ENCODE measurements at regions not wholly inside any gene's neighbourhood (a gene's known extent, or its start where the extent isn't known, plus 50 kb on each side); places are given as distances from the start of the nearest gene placed in this dataset.

DNA sequence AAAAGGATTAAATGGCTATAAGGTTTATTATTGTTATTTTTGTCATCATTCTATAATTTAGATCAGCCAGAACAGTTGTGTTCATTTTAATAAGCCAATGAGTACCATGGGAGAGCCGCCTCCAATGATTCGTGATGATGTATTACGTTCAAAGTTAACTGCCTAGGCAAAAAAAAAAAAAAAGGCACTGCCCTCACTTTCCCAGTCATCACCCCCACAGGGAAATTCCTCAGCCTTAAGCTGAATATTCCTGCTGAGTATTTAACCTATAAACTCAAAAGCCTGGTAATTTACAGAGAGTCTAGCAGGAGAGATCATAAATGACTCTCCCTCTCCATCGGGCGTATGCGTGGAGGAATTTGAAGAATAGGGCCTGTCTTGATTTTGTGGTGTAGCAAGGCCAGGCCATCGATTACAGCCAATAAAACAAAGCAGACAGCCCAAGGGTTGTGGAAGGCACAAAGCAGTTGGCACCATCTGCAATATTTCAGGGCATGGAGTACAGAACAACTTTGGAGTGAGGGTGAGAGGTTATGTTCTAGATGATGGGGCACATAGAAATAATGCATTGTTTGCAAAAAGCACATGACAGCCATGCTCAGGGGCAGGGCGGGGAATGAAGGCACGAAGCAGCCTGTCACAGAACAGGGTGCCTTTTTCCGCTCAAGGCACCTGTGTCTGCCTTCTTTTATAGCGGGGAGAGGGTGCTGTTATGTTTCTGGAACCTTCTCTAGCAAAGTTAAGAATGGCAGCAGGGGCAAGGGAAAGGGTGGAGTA is 138.2 kb upstream of the DTNBP1 start:
- intact Hi-C loops (cut with DNase I; ENCODE audit: low total_unique reads), result no loop called here
- no peak overlapping the region for H3K27ac ChIP-seq
- TF ChIP-seq POLR2A (IDR thresholded peaks at IDR 0.05), result no peak
- TF ChIP-seq, protein P1, sequence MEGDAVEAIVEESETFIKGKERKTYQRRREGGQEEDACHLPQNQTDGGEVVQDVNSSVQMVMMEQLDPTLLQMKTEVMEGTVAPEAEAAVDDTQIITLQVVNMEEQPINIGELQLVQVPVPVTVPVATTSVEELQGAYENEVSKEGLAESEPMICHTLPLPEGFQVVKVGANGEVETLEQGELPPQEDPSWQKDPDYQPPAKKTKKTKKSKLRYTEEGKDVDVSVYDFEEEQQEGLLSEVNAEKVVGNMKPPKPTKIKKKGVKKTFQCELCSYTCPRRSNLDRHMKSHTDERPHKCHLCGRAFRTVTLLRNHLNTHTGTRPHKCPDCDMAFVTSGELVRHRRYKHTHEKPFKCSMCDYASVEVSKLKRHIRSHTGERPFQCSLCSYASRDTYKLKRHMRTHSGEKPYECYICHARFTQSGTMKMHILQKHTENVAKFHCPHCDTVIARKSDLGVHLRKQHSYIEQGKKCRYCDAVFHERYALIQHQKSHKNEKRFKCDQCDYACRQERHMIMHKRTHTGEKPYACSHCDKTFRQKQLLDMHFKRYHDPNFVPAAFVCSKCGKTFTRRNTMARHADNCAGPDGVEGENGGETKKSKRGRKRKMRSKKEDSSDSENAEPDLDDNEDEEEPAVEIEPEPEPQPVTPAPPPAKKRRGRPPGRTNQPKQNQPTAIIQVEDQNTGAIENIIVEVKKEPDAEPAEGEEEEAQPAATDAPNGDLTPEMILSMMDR (IDR thresholded peaks at IDR 0.05), result no peak
- DNase-seq, result no peak
- no peaks in the 10 kb centered on the region for H3K9me3 ChIP-seq
- no peak overlapping the region for H3K4me3 ChIP-seq
- no peaks in the 10 kb centered on the region for H3K36me3 ChIP-seq
- H3K27me3 ChIP-seq, result no peaks in the 10 kb centered on the region
- H3K4me1 ChIP-seq, result no peaks in the 10 kb centered on the region

DNA sequence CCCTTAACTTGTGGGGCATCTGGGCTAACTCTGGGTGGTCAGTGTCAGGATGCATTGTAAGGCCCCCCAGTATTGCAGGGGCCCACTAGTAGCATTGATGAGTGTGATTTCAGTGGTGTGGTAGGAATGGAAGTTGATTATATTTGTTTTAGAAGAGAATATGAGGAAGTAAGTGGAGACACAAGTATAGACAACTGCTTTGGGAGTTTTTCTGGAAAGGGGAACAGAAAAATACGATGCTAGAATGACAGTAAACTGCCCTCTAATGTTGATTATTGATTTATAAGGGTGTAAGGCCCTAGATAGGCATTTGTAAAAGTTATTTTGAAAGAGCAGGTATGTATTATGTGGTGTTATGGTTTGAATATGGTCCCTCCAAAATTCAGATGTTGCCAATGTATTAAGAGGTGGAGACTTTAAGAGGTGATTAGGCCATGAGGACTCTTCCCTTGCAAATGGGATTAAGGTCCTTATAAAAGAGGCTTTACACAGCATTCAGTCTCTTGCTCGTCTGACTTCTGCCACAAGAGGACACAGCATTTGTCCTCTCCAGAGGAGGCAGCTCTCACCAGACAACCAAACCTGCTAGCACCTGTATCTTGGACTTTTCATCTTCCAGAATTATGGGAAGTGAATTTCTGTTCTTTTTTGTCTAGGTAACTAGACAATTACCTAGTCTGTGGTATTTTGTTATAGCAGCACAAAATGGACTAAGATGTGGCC is 135.9 kb upstream of the DTNBP1 start:
- Histone ChIP-seq H3K36me3 (no peaks in the 10 kb centered on the region), H3K9me3 (no peaks in the 10 kb centered on the region), H3K27me3 (no peaks in the 10 kb centered on the region), H3K4me1 (no peaks in the 10 kb centered on the region), H3K27ac (no peak overlapping the region), H3K4me3 (no peak overlapping the region)
- intact Hi-C loops (cut with DNase I; ENCODE audit: low total_unique reads), result no loop called here
- no peak for TF ChIP-seq POLR2A (IDR thresholded peaks at IDR 0.05)
- TF ChIP-seq, protein P1 (IDR thresholded peaks at IDR 0.05), result no peak
- DNase-seq, result no peak

DNA sequence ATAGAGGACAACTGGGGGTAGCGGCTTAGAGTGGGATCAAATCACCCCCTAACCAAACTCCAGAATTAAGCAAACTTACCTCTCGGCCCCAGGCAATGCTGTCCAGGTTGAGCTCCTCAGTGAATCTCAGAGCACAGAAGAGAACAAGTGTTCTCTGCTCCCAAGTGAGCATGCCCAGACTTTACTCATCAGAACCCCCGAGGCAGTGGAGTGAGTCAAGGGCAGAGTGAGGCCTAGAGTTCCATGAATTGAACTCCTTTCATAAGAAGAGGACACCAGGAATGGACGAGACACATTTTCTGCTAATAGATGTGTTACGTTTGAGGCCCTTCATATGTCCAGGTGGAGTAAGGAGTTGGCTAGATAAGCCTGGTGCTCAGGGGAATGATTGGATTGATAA is 134.0 kb upstream of the DTNBP1 start:
- TF ChIP-seq, protein P1 (IDR thresholded peaks at IDR 0.05), result no peak
- TF ChIP-seq POLR2A (IDR thresholded peaks at IDR 0.05), result no peak

DNA sequence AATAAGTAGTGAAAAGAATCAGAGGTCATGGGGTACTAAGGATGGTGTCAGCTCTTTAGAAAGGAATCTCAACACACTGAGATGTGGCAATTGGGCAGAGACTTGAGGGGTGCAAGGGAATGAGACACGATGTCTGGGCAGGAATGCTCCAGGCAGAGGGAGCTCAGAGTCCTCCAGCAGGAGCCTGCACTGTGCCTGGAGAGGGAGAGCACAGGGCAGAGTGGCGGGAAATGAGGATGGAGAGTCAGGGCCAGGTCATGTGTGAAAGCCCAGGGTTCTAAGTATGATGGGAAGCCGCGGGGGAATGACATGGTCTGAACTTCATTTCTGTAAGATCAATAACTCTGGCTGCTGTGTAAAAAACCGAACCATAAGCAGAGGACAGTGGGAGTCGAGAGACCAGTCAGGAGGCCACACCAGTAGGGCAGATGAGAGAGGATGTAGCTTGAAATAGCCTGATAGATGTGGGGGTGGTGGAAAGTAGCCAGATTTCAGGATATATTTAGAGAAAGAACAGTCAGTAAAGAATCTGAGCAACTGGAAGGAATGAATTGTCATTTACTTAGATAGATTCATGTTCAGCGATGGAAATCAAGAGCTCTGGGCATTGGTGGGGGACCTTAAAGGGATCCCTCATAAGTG is 133.4 kb upstream of the DTNBP1 start:
- no peak for TF ChIP-seq POLR2A (IDR thresholded peaks at IDR 0.05)
- TF ChIP-seq, protein P1 (IDR thresholded peaks at IDR 0.05), result no peak
- no peak for DNase-seq
- Histone ChIP-seq H3K27ac (no peak overlapping the region), H3K9me3 (no peaks in the 10 kb centered on the region), H3K27me3 (no peaks in the 10 kb centered on the region), H3K36me3 (no peaks in the 10 kb centered on the region), H3K4me3 (no peak overlapping the region), H3K4me1 (no peaks in the 10 kb centered on the region)
- intact Hi-C loops (cut with DNase I; ENCODE audit: low total_unique reads), result no loop called here

More for the DNA sequence above, 134.0 kb upstream of the DTNBP1 start:
- no peaks in the 10 kb centered on the region for H3K36me3 ChIP-seq
- no peak overlapping the region for H3K4me3 ChIP-seq
- H3K27ac ChIP-seq, result no peak overlapping the region
- H3K4me1 ChIP-seq, result no peaks in the 10 kb centered on the region
- no peak for DNase-seq
- no peaks in the 10 kb centered on the region for H3K9me3 ChIP-seq
- intact Hi-C loops (cut with DNase I; ENCODE audit: low total_unique reads), result no loop called here
- H3K27me3 ChIP-seq, result no peaks in the 10 kb centered on the region

DNA sequence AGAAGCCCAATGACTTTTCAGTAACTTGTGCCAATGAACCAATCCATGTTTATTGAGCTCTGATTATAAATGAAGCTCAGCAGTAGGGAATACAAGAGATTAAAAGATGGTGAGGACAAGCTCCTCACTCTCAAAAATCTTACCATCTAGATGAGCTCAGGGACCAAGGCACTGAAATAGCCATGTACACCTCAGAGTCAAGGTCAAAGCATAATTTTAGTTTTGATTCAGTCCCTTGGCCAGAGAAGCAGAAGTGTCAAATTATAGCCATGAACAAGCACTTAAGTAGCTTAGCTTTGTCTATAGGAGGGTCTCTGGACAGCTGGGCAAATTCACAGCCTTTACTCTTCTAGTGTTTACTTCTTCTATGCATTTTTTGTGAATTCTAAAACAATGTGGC is 131.0 kb upstream of the DTNBP1 start:
- Histone ChIP-seq H3K4me3 (no peak overlapping the region), H3K27me3 (no peaks in the 10 kb centered on the region), H3K4me1 (no peaks in the 10 kb centered on the region), H3K36me3 (no peaks in the 10 kb centered on the region), H3K27ac (no peak overlapping the region), H3K9me3 (no peaks in the 10 kb centered on the region)
- no peak for TF ChIP-seq POLR2A (IDR thresholded peaks at IDR 0.05)
- TF ChIP-seq, protein P1 (IDR thresholded peaks at IDR 0.05), result no peak
- intact Hi-C loops (cut with DNase I; ENCODE audit: low total_unique reads), result no loop called here
- no peak for DNase-seq

All from uterus (tissue), 3 donors.